Endothelial cell of umbilical vein (primary cell): ENCODE measurements at regions not wholly inside any gene's neighbourhood (a gene's known extent, or its start where the extent isn't known, plus 50 kb on each side); places are given as distances from the start of the nearest gene placed in this dataset.

Source experiments
- EZH2 ChIP-seq: IDR thresholded peaks from 2 replicates; pipeline ENCODE4 v1.6.1; 2012; ENCODE audit warnings: borderline replicate concordance, low read depth, mild to moderate bottlenecking, moderate library complexity, low read length, inconsistent platforms; ENCODE audit not compliant: severe bottlenecking
- GATA2 ChIP-seq: IDR thresholded peaks from 2 replicates; pipeline ENCODE4 v1.7.0; 2011; ENCODE audit warnings: low read depth, mild to moderate bottlenecking, moderate library complexity, mixed read lengths, low read length; ENCODE audit not compliant: insufficient read length, insufficient read depth
- MYC ChIP-seq: IDR thresholded peaks from one replicate; pipeline ENCODE4 v1.6.1; 2011; ENCODE audit warnings: mild to moderate bottlenecking, low read depth, low read length
- POLR2A ChIP-seq: IDR thresholded peaks from 2 replicates; pipeline ENCODE4 v1.6.1; 2012; ENCODE audit warnings: low read depth, mild to moderate bottlenecking, control low read depth, low read length
- POLR2AphosphoS5 ChIP-seq: IDR thresholded peaks from 2 replicates; pipeline ENCODE4 v1.6.1; 2012; ENCODE audit warnings: low read depth, mild to moderate bottlenecking, control low read depth, low read length, moderate library complexity; ENCODE audit not compliant: insufficient read depth
- TF ChIP-seq, protein P1 (sequence below), 2 donors: IDR thresholded peaks; 1 replicate in 1 of 2; 2 replicates in 1 of 2; pipeline ENCODE4 v1.5.1; 2011; ENCODE audit warnings: low read length in 2 of 2, mild to moderate bottlenecking in 2 of 2, moderate library complexity in 2 of 2, control low read depth in 1 of 2, inconsistent platforms in 1 of 2, low read depth in 1 of 2; ENCODE audit not compliant: insufficient read depth in 1 of 2; ENCODE audit errors: extremely low read depth in 1 of 2
- TF ChIP-seq, protein P2 (sequence below): IDR thresholded peaks from 2 replicates; pipeline ENCODE4 v1.6.1; 2011; ENCODE audit not compliant: insufficient read depth, insufficient read length

DNA sequence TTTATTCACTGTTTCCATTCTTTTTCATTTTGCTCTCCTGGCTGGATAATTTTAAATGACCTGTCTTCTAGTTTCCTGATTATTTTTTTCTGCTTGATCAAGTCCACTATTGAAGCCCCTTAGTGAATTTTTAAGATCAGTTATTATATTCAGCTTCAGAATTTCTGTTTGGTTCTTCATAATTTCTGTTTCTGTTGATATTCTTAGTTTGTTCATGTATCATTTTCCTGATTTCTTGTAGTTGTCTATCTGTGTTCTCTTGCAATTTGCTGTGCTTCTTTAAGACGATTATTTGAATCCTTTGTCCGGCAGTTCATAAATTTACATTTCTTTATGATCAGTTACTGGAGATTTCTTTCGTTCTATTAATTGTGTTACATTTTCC is 75.2 kb upstream of the CCDC71L start:
- TF ChIP-seq EZH2 (no peak), POLR2A (no peak), POLR2AphosphoS5 (no peak), GATA2 (no peak), MYC (no peak)
- TF ChIP-seq, protein P1, sequence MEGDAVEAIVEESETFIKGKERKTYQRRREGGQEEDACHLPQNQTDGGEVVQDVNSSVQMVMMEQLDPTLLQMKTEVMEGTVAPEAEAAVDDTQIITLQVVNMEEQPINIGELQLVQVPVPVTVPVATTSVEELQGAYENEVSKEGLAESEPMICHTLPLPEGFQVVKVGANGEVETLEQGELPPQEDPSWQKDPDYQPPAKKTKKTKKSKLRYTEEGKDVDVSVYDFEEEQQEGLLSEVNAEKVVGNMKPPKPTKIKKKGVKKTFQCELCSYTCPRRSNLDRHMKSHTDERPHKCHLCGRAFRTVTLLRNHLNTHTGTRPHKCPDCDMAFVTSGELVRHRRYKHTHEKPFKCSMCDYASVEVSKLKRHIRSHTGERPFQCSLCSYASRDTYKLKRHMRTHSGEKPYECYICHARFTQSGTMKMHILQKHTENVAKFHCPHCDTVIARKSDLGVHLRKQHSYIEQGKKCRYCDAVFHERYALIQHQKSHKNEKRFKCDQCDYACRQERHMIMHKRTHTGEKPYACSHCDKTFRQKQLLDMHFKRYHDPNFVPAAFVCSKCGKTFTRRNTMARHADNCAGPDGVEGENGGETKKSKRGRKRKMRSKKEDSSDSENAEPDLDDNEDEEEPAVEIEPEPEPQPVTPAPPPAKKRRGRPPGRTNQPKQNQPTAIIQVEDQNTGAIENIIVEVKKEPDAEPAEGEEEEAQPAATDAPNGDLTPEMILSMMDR (IDR thresholded peaks at IDR 0.05; ENCODE audit: extremely low read depth in 1 of 2, insufficient read depth in 1 of 2, low read depth in 1 of 2, low read length in 2 of 2) = no peak
- TF ChIP-seq, protein P2, sequence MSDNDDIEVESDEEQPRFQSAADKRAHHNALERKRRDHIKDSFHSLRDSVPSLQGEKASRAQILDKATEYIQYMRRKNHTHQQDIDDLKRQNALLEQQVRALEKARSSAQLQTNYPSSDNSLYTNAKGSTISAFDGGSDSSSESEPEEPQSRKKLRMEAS = no peak
